HEK293 (cell line): ENCODE measurements at regions not wholly inside any gene's neighbourhood (a gene's known extent, or its start where the extent isn't known, plus 50 kb on each side); places are given as distances from the start of the nearest gene placed in this dataset.

Experiments
- CTCF ChIA-PET: fragments of 350-600 bp; formaldehyde crosslinking; extraction: SDS; loops from one replicate; lab custom pipeline; 2021; ENCODE audit warnings: antibody characterized with exemption; lab: Yijun Ruan, JAX
- POLR2A ChIA-PET: fragments of 300-600 bp; formaldehyde crosslinking; extraction: SDS; loops from one replicate; lab custom pipeline; 2020; ENCODE audit warnings: antibody characterized with exemption, inconsistent platforms; lab: Yijun Ruan, JAX
- H3K27ac ChIP-seq: fragments of 200-500 bp; sonication (Bioruptor generic); 2 replicates; pipeline ENCODE4 v1.5.1; 2014; ENCODE audit warnings: low read depth, low read length, control low read depth, inconsistent platforms; ENCODE audit errors: extremely low read depth
- H3K36me3 ChIP-seq, 2 experiments: fragments of 200-500 bp in 1 of 2; sonication (Bioruptor generic) in 1 of 2; 1 replicate in 1 of 2; 2 replicates in 1 of 2; pipeline ENCODE4 v1.5.1; 2014 to 2017; ENCODE audit warnings: inconsistent platforms in 2 of 2, low read length in 2 of 2; ENCODE audit not compliant: control insufficient read depth in 2 of 2, insufficient read depth in 1 of 2
- H3K4me1 ChIP-seq: fragments of 200-500 bp; sonication (Bioruptor generic); 2 replicates; pipeline ENCODE4 v1.5.1; 2014; ENCODE audit warnings: mild to moderate bottlenecking, low read length, inconsistent platforms; ENCODE audit not compliant: control insufficient read depth, insufficient read depth
- H3K4me3 ChIP-seq: 2 replicates; pipeline ENCODE4 v1.5.1; 2011; ENCODE audit warnings: low read depth, mild to moderate bottlenecking, control low read depth, low read length, moderate library complexity
- H3K9me3 ChIP-seq: fragments of 200-500 bp; sonication (Bioruptor generic); 2 replicates; pipeline ENCODE4 v1.5.1; 2014; ENCODE audit warnings: low read depth, low read length, inconsistent platforms; ENCODE audit not compliant: control insufficient read depth, insufficient read depth
- KLF10 ChIP-seq: fragments of 450-650 bp; IDR thresholded peaks from 2 replicates; pipeline ENCODE4 v1.5.1; 2018; ENCODE audit warnings: missing biosample characterization, mild to moderate bottlenecking, missing genetic modification characterization
- RBAK ChIP-seq: fragments of 450-650 bp; formaldehyde crosslinking; IDR thresholded peaks from 2 replicates; pipeline ENCODE4 v1.5.1; 2016; ENCODE audit warnings: missing biosample characterization, missing genetic modification characterization
- TCF7L2 ChIP-seq: IDR thresholded peaks from 2 replicates; pipeline ENCODE4 v1.6.1; 2011; ENCODE audit warnings: low read depth, mild to moderate bottlenecking, inconsistent platforms, low read length, moderate library complexity, borderline replicate concordance
- ZBTB20 ChIP-seq: fragments of 450-650 bp; formaldehyde crosslinking; IDR thresholded peaks from 2 replicates; pipeline ENCODE4 v1.5.1; 2016; ENCODE audit warnings: missing biosample characterization, missing genetic modification characterization
- ZBTB21 ChIP-seq: fragments of 450-650 bp; formaldehyde crosslinking; IDR thresholded peaks from 2 replicates; pipeline ENCODE4 v1.5.1; 2017; ENCODE audit warnings: missing biosample characterization, missing genetic modification characterization
- ZNF10 ChIP-seq: fragments of 450-650 bp; formaldehyde crosslinking; IDR thresholded peaks from 2 replicates; pipeline ENCODE4 v1.5.1; 2017; ENCODE audit warnings: missing biosample characterization, missing genetic modification characterization
- ZNF169 ChIP-seq: fragments of 450-650 bp; formaldehyde crosslinking; IDR thresholded peaks from 2 replicates; pipeline ENCODE4 v1.5.1; 2016; ENCODE audit warnings: missing biosample characterization, missing genetic modification characterization
- ZNF19 ChIP-seq: fragments of 450-650 bp; formaldehyde crosslinking; IDR thresholded peaks from 2 replicates; pipeline ENCODE4; 2016; ENCODE audit warnings: missing biosample characterization, missing genetic modification characterization, low read depth
- ZNF404 ChIP-seq: fragments of 450-650 bp; formaldehyde crosslinking; IDR thresholded peaks from 2 replicates; pipeline ENCODE4 v1.5.1; 2017; ENCODE audit warnings: missing biosample characterization, missing genetic modification characterization
- ZNF501 ChIP-seq: fragments of 450-650 bp; formaldehyde crosslinking; IDR thresholded peaks from 2 replicates; pipeline ENCODE4 v1.5.1; 2016; ENCODE audit warnings: missing biosample characterization, missing genetic modification characterization
- ZNF560 ChIP-seq: fragments of 450-650 bp; formaldehyde crosslinking; IDR thresholded peaks from 2 replicates; pipeline ENCODE4 v1.5.1; 2017; ENCODE audit warnings: missing biosample characterization, missing genetic modification characterization, borderline replicate concordance
- ZNF677 ChIP-seq: fragments of 450-650 bp; IDR thresholded peaks from 2 replicates; pipeline ENCODE4 v1.5.0; 2018; ENCODE audit warnings: missing biosample characterization, mild to moderate bottlenecking, missing genetic modification characterization, moderate library complexity
- ZNF747 ChIP-seq: fragments of 450-650 bp; formaldehyde crosslinking; IDR thresholded peaks from 2 replicates; pipeline ENCODE4 v1.5.1; 2016; ENCODE audit warnings: missing biosample characterization, missing genetic modification characterization
- TF ChIP-seq, protein P1 (sequence below): fragments of 450-650 bp; formaldehyde crosslinking; IDR thresholded peaks from 2 replicates; pipeline ENCODE4 v1.5.1; 2016; ENCODE audit warnings: missing biosample characterization, missing genetic modification characterization

DNA sequence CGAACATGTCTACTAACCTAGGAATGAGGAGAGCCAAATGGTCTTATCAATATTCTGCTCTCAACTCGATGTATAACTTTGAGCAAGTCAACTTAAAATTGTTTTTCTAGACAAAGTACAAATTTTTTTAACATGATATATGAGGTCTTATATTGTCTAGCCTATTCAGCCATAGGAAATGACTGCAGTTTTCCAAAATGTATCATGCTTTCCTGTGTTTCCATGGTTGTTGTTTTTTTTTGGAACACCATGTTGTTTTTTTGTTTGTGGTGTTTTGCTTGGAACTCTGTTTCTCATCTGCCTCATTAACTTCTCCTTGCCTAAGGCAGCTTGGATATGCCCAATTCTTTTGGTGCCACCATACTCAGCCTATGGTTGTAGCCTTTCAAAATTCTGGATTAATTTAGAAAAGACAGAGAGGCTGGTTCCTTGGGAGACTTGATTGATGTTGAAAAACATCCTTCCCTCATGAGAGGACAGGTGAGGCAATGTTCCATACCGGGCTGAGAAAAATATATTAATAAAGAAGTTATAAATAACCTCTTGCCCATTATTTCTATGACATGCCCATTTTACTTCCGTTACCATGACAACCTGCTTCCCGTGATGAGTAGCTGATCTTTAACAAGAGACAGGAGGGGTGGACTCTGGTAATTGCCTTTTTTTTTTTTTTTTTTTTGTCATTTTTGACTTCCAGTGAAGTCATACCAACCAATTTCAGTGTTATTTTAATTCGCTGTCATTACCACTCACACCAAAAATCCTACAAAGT lies 687.9 kb upstream of the GRM7 start:
- Histone ChIP-seq H3K4me1 (no peaks in the 10 kb centered on the region), H3K36me3 (no peaks in the 10 kb centered on the region), H3K4me3 (no peak overlapping the region), H3K27ac (no peak overlapping the region), H3K9me3 (no peaks in the 10 kb centered on the region)
- ChIA-PET POLR2A (no interaction called here), CTCF (no interaction called here)
- TF ChIP-seq ZNF677 (tag by site-specific recombination) (no peak), ZBTB21 (no peak), KLF10 (no peak)

DNA sequence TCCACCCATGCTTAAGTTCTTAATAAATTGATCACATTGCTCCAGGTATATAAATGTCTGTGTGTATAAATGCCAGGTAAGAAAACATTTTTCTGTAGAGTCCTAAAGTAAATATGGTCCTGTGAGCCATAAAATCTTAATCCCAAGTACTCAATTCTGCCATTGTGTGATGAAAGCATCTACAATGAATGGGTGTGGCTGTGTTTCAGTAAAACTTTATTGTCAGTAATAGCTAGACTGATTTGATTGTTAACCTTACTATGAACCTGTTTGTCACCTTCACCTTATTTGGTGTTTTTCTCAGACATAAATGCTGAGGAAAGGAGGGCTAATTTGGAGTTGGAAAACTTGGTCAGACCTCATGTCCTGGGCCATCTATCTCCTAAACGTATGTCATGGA lies 683.5 kb upstream of the GRM7 start:
- no peak overlapping the region for H3K27ac ChIP-seq
- TF ChIP-seq, protein P1, sequence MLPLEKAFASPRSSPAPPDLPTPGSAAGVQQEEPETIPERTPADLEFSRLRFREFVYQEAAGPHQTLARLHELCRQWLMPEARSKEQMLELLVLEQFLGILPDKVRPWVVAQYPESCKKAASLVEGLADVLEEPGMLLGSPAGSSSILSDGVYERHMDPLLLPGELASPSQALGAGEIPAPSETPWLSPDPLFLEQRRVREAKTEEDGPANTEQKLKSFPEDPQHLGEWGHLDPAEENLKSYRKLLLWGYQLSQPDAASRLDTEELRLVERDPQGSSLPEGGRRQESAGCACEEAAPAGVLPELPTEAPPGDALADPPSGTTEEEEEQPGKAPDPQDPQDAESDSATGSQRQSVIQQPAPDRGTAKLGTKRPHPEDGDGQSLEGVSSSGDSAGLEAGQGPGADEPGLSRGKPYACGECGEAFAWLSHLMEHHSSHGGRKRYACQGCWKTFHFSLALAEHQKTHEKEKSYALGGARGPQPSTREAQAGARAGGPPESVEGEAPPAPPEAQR (tag by site-specific recombination): no peak
- TF ChIP-seq RBAK (tag by site-specific recombination) (no peak), ZNF10 (tag by site-specific recombination) (no peak), ZNF747 (no peak), ZNF560 (tag by site-specific recombination) (no peak)
- TF ChIP-seq, all 188 proteins: peak for 0
- Histone ChIP-seq H3K9me3 (no peaks in the 10 kb centered on the region), H3K4me1 (no peaks in the 10 kb centered on the region), H3K36me3 (no peaks in the 10 kb centered on the region), H3K4me3 (no peak overlapping the region)
- CTCF ChIA-PET: no interaction called here
- POLR2A ChIA-PET: no interaction called here

DNA sequence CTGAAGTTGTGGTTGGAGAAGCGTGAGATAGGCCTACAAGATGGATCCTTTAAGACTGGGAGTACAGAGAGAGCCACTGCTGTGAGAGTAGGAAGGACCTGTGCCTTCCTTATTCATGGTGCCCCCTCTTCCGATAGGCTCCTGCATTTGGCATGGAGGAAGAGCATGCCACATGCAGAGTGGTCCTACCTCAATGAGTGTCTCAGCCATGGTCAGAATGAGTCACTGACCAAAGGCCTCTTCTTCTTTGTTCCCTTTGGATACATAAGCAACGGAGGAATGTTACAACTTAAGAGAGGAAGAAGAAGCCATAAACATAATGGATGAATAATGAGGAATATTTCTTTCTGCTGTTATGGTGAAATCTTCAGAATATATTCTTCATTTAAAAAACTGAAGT lies 681.2 kb upstream of the GRM7 start:
- H3K4me1 ChIP-seq: no peaks in the 10 kb centered on the region
- no peak overlapping the region for H3K27ac ChIP-seq
- ChIA-PET CTCF (no interaction called here), POLR2A (no interaction called here)
- no peak for TF ChIP-seq TCF7L2
- H3K9me3 ChIP-seq: no peaks in the 10 kb centered on the region
- no peaks in the 10 kb centered on the region for H3K36me3 ChIP-seq
- no peak overlapping the region for H3K4me3 ChIP-seq

DNA sequence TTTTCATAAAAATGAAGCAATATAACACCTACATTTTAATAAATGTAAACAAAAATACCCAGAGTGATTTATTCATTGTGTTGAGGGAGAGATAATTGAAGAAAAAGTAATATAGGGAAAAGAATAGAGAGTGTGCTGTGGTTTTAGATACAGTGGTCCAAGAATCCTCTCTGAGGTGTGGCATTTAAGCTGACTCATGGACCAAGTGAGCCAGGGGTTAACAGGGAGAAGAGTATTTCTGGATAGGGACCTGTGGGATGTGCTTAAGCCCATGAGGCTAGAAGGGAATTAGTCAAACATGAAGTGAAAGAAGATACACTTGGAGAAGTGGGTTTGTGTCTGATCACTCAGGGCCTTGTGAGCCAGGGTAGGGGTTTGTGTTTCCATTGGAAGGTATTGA lies 680.7 kb upstream of the GRM7 start:
- Histone ChIP-seq H3K36me3 (no peaks in the 10 kb centered on the region), H3K4me1 (no peaks in the 10 kb centered on the region), H3K4me3 (no peak overlapping the region), H3K9me3 (no peaks in the 10 kb centered on the region), H3K27ac (no peak overlapping the region)
- TF ChIP-seq ZNF19 (tag by site-specific recombination) (no peak), ZBTB20 (no peak), ZNF169 (tag by site-specific recombination) (no peak), ZNF501 (tag by site-specific recombination) (no peak)
- ChIA-PET POLR2A (no interaction called here), CTCF (no interaction called here)

DNA sequence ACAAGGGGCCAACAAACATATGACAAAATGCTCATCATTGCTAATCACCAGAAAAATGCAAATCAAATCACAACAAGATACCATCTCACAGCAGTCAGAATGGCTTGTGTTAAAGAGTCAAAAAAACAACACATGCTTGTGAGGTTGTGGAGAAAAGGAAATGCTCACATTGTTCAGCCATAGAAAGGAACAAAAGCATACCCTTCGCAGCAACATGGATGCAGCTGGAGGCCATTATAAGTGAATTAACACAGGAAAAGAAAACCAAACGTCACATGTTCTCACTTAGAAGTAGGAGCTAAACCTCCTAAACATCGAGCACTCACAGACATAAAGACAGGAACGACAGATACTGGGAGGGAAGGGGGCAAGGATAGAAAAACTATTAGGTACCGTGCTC lies 678.4 kb upstream of the GRM7 start:
- Histone ChIP-seq H3K4me3 (no peak overlapping the region), H3K9me3 (no peaks in the 10 kb centered on the region), H3K4me1 (no peaks in the 10 kb centered on the region)
- CTCF ChIA-PET: no interaction called here
- TF ChIP-seq ZNF747: no peak
- TF ChIP-seq ZNF404: no peak
- TF ChIP-seq, all 188 proteins: peak for 0
- H3K36me3 ChIP-seq: no peaks in the 10 kb centered on the region
- no peak overlapping the region for H3K27ac ChIP-seq
- POLR2A ChIA-PET: no interaction called here
